GM12864 (cell line): ENCODE measurements at regions not wholly inside any gene's neighbourhood (a gene's known extent, or its start where the extent isn't known, plus 50 kb on each side); places are given as distances from the start of the nearest gene placed in this dataset.

Source experiments
- DNase-seq: peaks from one replicate; pipeline ENCODE4 v3.0.0-alpha.2; 2011; ENCODE audit warnings: low read depth
- H3K4me3 ChIP-seq: 2 replicates; pipeline ENCODE4 v1.5.1; 2011; ENCODE audit warnings: mild to moderate bottlenecking, low read depth, low read length, control low read depth
- CTCF ChIP-seq: IDR thresholded peaks from 2 replicates; pipeline ENCODE4 v1.5.1; 2011; ENCODE audit warnings: low read depth, mild to moderate bottlenecking, moderate library complexity, low read length, control low read depth, inconsistent platforms; ENCODE audit errors: missing control alignments

- DNase-seq = no peak
- no peak for TF ChIP-seq CTCF
- no peak overlapping the region for H3K4me3 ChIP-seq
Observed at GRCh38 chr5:51664491-51665250, 281.4 kb downstream of the ISL1 start.

- H3K4me3 ChIP-seq = no peak overlapping the region
- DNase-seq = no peak
- TF ChIP-seq CTCF = no peak
Observed at GRCh38 chr5:51665251-51665593, 282.0 kb downstream of the ISL1 start.

- DNase-seq = no peak
- H3K4me3 ChIP-seq = no peak overlapping the region
Observed at GRCh38 chr5:51669095-51669494, 285.8 kb downstream of the ISL1 start.

GRCh38 chr5:51678330-51678729 lies 295.1 kb downstream of the ISL1 start:
- TF ChIP-seq CTCF = no peak

More at GRCh38 chr5:51669095-51669494, 285.8 kb downstream of the ISL1 start:
- no peak for TF ChIP-seq CTCF

GRCh38 chr5:51679286-51679685 lies 296.0 kb downstream of the ISL1 start:
- no peak overlapping the region for H3K4me3 ChIP-seq
- no peak for DNase-seq
- no peak for TF ChIP-seq CTCF

More at GRCh38 chr5:51678330-51678729, 295.1 kb downstream of the ISL1 start:
- H3K4me3 ChIP-seq = no peak overlapping the region
- no peak for DNase-seq

GRCh38 chr5:51684794-51685355 lies 301.6 kb downstream of the ISL1 start:
- DNase-seq = no peak
- H3K4me3 ChIP-seq = no peak overlapping the region
- TF ChIP-seq CTCF = no peak

GRCh38 chr5:51685419-51685818 lies 302.2 kb downstream of the ISL1 start:
- no peak for DNase-seq
- H3K4me3 ChIP-seq = no peak overlapping the region
- TF ChIP-seq CTCF = no peak
